ENCODE measurements at regions not wholly inside any gene's neighbourhood (a gene's known extent, or its start where the extent isn't known, plus 50 kb on each side); places are given as distances from the start of the nearest gene placed in this dataset.

GRCh38 chr17:77853191-77853977, 105.1 kb upstream of the TNRC6C start:
- Histone ChIP-seq H3K4me3 (no peak overlapping the region), H3K4me1 (no peaks in the 10 kb centered on the region), H3K27me3 (no peaks in the 10 kb centered on the region), H3K27ac (no peak overlapping the region), H3K9me3 (no peaks in the 10 kb centered on the region), H3K36me3 (no peaks in the 10 kb centered on the region)
- TF ChIP-seq, protein P1, sequence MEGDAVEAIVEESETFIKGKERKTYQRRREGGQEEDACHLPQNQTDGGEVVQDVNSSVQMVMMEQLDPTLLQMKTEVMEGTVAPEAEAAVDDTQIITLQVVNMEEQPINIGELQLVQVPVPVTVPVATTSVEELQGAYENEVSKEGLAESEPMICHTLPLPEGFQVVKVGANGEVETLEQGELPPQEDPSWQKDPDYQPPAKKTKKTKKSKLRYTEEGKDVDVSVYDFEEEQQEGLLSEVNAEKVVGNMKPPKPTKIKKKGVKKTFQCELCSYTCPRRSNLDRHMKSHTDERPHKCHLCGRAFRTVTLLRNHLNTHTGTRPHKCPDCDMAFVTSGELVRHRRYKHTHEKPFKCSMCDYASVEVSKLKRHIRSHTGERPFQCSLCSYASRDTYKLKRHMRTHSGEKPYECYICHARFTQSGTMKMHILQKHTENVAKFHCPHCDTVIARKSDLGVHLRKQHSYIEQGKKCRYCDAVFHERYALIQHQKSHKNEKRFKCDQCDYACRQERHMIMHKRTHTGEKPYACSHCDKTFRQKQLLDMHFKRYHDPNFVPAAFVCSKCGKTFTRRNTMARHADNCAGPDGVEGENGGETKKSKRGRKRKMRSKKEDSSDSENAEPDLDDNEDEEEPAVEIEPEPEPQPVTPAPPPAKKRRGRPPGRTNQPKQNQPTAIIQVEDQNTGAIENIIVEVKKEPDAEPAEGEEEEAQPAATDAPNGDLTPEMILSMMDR (IDR thresholded peaks at IDR 0.05) = no peak
- DNase-seq (ENCODE audit: low spot score) = no peak

- H3K27me3 ChIP-seq = no peaks in the 10 kb centered on the region
- H3K4me3 ChIP-seq = no peak overlapping the region
- no peaks in the 10 kb centered on the region for H3K36me3 ChIP-seq
- H3K27ac ChIP-seq = no peak overlapping the region
- H3K4me1 ChIP-seq = no peaks in the 10 kb centered on the region
- TF ChIP-seq, protein P1 (IDR thresholded peaks at IDR 0.05) = no peak
- DNase-seq (ENCODE audit: low spot score) = no peak
- H3K9me3 ChIP-seq = no peaks in the 10 kb centered on the region
These were observed 104.3 kb upstream of the TNRC6C start for GRCh38 chr17:77854083-77854758.

DNA sequence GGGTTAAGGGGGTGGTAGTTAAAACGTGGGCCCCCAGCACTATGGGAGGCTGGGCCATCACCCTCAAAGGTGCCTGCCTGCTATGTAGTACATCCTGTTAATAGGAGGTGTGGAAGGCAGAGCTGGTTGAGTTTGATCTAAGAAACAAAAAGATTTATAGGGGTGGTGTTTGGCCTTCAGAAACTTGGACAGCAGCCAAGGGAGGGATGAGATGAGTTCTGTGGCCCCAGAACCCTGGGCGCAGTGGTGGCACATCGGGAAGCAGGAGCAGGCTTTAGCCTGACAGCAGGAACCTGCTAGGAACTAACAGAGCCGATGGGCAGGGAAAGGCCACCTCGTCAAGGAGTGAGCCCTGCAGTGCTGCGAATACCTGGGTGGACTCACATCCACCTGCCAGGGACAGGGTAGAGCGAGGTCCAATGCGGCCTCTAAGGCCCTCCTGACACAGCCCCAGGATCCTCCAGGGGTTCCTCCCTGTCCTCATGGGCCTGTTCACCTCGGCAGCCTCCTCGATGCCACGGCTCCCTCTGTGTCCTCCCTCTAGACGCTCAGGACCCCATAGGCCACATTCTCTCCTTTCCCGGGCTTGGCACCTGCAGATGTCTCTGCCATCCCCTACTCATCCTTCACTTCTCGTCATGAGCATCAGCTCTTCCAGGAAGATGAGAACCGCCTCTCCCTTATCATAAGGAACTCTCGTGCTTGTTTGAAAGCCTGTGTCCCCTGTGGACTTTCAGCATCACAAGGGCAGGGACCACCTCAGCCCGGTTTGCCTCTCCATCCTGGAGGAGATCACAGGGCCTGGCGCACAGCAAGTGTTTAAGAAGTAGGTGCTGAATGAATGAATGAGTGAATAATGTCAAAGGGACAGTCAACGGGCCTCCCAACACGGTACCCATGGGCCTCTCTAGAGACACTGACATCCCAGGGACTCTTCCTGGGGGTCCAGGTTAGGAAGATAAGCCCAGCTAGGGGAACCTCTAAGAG, 103.5 kb upstream of the TNRC6C start:
- no peaks in the 10 kb centered on the region for H3K36me3 ChIP-seq
- no peaks in the 10 kb centered on the region for H3K9me3 ChIP-seq
- no peak overlapping the region for H3K4me3 ChIP-seq
- DNase-seq (ENCODE audit: low spot score) = no peak
- no peaks in the 10 kb centered on the region for H3K4me1 ChIP-seq
- TF ChIP-seq, protein P1 (IDR thresholded peaks at IDR 0.05) = no peak
- no peaks in the 10 kb centered on the region for H3K27me3 ChIP-seq
- no peak overlapping the region for H3K27ac ChIP-seq

DNA sequence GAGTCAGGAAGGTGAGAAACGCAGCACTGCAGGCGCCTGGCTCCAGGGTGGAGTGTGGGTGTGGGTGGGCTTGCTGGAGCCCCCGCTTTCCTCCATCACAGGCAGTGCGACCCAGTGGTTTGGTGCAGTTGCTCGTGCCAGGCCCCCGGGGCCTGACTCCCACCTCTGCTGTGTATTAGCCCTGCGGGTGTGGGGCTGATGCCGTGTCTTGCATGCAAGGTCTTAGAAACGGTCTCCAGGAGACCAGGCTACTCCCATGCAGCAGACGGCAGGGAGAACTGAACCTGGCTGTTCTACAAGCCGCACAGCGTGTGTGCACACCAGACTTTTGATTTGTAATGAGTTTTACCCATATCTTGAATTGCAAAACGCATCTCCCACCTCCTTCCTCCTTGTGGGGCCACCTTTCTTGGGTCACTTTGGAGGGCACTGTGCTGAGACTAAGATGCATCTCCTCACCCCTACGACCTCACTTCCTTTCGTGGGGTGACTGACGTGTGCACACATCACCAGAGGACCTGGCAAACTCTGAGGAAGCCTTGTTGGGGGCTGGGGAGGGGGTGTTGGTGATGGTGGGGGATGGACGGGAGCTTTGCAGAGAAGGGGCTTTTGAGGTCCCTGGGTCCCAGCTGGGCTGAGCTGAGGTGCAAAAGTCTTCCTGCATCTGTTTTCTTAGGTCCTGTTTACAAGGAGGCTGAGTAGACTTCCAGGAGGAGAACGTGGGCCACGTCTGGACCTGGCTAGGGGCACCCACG, 101.8 kb upstream of the TNRC6C start:
- Histone ChIP-seq H3K27me3 (no peaks in the 10 kb centered on the region), H3K27ac (no peak overlapping the region), H3K9me3 (no peaks in the 10 kb centered on the region), H3K4me3 (no peak overlapping the region), H3K36me3 (no peaks in the 10 kb centered on the region), H3K4me1 (no peaks in the 10 kb centered on the region)
- TF ChIP-seq, protein P1 (IDR thresholded peaks at IDR 0.05) = no peak
- DNase-seq (ENCODE audit: low spot score) = no peak

GRCh38 chr17:77857306-77857555, 101.3 kb upstream of the TNRC6C start:
- Histone ChIP-seq H3K4me3 (no peak overlapping the region), H3K9me3 (no peaks in the 10 kb centered on the region), H3K27me3 (no peaks in the 10 kb centered on the region), H3K4me1 (no peaks in the 10 kb centered on the region), H3K27ac (no peak overlapping the region), H3K36me3 (no peaks in the 10 kb centered on the region)
- TF ChIP-seq, protein P1 (IDR thresholded peaks at IDR 0.05) = no peak
- DNase-seq (ENCODE audit: low spot score) = no peak

Measured in right atrium auricular region (tissue), 2 donors.